AML-193 (cell line): ENCODE measurements at regions not wholly inside any gene's neighbourhood (a gene's known extent, or its start where the extent isn't known, plus 50 kb on each side); places are given as distances from the start of the nearest gene placed in this dataset.
A peak's percentile ranks its signal among the peaks of the same experiment; 100 is the strongest.

ENCODE experiments used
- DNase-seq, 2 experiments: peaks; one replicate each; lab custom pipeline; 2025; lab: John Stamatoyannopoulos, UW

DNA sequence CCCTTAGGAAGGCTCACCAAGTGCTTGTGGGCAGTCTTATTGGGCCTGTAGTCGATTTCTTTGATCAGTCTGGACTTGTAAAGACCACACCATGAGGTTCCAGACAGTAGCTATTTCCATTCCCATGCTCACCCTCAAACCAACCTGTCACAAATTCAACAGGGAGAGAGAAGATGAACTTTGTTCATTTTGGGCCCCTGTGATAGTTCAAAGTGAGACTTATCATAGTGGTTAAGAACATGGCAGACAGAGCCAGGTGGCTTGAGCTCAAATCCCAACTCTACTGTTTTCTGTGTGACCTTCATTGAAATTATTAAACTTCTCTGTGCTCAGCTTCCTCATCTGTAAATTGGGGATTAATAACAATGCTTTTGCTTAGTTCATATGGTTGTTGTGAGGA, 53.9 kb upstream of the CTLA4 start:
- DNase-seq: no peak

DNA sequence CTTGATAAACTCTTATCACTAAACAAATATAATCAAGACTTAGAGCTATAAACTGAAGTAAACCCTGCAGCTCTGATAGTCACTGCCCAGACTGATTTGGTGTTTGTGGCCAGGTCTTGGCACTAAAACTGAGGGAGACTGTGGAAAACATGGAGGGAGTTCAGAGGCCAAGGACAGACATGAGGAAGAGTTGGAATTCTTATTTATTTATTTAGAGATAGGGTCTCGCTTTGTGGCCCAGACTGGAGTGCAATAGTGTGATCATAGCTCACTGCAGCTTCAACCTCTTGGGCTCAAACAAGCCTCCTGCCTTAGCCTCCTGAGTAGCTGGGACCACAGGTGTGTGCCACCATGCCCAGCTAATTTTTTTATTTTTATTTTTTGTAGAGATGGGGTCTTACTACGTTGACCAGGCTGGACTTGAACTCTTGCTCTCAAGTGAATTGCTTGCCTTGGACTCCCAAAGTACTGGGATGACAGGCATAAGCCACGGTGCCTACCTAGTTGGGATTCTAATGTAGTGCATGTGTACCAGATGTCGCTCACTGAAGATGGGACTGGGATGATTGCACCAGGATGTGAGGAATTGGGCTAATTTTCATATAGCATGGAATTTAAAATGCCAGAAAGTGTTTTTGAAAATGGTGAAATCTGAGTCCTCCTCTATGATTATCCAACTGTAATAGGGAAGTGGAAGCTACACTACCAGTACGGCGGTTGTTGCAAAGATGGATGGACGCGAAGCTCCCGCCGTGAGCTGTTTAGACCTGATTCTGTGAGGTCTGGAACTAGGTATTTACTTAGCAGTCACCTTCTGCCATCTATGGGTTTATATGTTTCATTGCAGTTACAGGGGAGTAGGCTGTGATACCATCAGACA, 52.7 kb upstream of the CTLA4 start:
- DNase-seq: peak; percentile 21 to 39

DNA sequence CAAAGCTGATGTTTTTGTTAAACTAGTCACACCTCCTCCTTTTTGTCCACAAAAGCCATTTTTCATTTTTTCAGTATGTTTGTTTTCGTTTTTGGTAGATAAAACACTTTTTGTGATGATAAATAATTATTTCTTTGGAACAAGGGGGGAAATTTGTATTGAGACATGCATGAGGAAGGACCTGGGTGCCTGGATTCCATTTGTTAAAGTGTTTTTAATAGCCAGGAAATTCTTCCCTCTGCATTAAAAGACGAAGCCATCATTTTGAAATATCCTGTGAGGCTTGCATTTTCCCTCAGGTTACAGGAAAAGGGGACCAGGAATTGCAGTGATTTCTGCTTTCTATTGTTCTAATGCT, 52.1 kb upstream of the CTLA4 start:
- no peak for DNase-seq

DNA sequence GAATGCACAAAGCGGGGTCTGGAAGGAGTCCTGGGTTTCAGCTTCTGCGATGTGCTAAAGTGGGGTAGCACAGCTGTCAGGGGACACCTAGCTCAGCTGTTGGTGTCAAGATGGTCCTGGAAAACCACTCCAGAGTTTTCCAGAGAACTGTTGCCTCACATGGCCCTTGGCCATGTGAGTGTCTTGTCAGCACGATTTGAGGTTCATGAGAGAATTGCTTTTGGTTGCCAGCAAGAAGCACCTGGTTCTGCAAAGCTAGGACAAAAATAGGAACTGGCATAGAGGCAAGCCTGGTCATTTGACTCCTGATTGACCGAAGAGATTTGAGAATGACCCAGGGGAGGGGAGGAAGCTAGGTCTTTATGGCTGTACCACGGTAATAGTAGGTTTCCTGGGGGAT, 50.4 kb upstream of the CTLA4 start:
- no peak for DNase-seq
